GM18505 (cell line): ENCODE measurements at regions not wholly inside any gene's neighbourhood (a gene's known extent, or its start where the extent isn't known, plus 50 kb on each side); places are given as distances from the start of the nearest gene placed in this dataset.
"Not testable (repeated sequence)": the region's sequence is repeated elsewhere in the genome, so short reads cannot be mapped to it uniquely, and the experiment has no call there.

ENCODE experiments used
- ATAC-seq: cut with Tn5 transposase; IDR thresholded peaks from one replicate; pipeline ENCODE4 v1.9.1; 2021; ENCODE audit not compliant: unreplicated experiment
- POLR2A ChIP-seq: IDR thresholded peaks from 4 replicates; pipeline ENCODE4 v1.6.1; 2011; ENCODE audit warnings: borderline replicate concordance; ENCODE audit not compliant: insufficient read depth, insufficient read length; ENCODE audit errors: extremely low read depth

DNA sequence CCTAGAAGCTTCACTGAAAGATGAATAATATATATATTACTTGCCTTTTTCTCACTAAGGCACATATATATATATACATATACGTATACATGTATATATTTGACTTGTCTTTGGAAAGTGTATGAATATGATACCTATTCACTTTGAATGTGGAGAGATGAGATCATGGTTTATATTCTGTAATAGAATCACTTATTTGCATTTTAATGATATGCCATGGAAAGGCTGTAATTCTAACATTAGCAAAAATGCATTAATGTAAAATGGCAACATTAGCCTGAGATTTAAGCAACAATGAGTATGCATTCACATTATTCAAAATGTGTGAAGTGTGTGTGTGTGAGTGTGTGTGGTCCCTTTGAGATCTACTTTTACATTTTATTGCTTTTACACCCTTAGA is 54.5 kb upstream of the PRKD1 start:
- no peak for TF ChIP-seq POLR2A

DNA sequence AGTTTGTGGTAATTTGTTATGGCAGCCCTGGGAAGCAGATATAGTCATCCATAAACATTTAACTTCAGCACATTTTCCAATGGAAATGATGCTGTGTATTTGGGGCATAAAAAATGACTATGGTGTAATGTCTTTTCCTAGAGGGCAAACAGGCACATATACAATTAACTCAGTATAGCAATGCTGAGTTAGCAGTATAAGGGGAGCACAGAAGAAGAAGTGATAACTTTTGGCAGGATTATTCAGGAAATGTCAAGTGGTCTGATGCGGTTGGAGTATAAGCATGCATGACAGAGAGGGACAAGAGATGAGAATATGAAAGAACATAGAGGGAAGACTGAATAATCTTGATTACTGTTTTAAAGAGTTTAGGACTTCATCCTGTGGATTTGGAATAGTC is 55.3 kb upstream of the PRKD1 start:
- no peak for TF ChIP-seq POLR2A

More for the DNA sequence above, 54.5 kb upstream of the PRKD1 start:
- ATAC-seq: no peak

DNA sequence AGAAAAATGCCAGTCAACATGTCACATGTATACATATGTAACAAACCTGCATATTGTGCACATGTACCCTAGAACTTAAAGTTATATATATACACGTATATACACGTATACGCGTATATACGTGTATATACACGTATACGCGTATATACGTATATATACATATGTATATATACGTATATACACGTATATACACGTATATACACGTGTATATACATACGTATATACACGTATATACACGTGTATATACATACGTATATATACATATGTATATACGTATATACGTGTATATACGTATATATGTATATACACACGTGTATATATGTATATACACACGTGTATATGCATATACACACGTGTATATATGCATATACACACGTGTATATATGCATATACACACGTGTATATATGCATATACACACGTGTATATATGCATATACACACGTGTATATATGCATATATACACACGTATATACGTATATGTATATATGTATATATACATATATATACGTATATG is 62.8 kb upstream of the PRKD1 start:
- ATAC-seq: not testable (repeated sequence)

More for the DNA sequence above, 55.3 kb upstream of the PRKD1 start:
- no peak for ATAC-seq

DNA sequence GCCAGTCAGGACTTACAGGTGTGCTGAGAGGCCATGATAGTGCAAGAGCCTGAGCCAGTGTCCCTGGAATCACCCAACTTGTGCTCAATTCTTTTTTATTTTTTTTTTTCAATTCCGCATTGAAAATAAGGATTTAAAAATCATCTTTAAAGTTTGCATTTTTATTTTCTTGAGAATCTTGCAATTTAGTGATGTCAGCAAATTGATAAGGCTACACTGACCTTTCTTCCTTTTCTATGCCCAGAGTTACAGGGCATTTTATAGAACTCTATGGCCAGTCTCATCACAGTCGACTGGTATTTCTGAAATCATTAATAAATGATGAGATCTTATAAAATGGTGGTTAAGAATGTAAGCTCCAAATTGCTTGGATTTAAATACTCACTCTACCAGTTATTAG is 63.3 kb upstream of the PRKD1 start:
- no peak for TF ChIP-seq POLR2A
- no peak for ATAC-seq

DNA sequence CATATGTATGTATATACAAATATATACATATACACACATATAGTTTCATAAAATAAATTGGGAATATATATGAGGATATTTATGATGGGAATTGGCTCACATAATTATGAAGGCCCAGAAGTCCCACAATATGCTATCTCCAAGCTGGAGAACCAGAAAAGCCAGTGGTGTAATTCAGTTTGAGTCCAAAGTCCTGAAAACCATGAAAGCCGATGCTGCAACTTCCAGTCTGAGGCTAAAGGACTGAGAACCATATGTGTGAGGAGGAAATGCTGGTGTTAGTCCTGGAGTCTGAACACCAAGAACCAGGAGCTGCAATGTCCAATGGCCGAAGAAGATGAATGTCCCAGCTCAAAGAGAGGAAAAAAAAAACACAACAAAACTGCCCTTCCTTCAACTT is 65.5 kb upstream of the PRKD1 start:
- no peak for ATAC-seq
- no peak for TF ChIP-seq POLR2A

DNA sequence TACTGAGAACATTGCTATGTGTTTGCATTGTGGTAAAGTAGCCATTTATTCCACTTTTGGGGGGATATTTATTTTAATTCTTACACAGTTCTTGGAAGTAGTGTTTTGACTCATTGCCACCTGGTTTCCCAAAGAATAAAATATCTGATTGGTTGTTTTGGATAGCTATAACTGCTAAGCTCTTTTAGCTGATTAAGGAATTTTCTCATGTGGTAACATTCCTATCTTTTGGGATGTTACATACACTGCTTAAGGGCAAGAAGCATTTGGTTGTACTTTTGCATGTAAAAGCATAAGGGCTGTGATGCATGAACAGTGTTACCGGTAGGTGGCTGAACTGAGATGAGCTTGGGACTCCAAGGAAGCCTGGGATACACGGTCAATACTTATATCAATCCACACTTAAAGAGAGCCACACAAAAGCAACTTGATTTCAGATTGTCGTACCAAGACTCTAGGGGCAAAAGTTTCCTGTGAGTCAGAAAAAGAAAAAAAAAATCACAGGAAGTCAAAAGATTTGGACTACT is 71.4 kb upstream of the PRKD1 start:
- no peak for TF ChIP-seq POLR2A
- no peak for ATAC-seq

DNA sequence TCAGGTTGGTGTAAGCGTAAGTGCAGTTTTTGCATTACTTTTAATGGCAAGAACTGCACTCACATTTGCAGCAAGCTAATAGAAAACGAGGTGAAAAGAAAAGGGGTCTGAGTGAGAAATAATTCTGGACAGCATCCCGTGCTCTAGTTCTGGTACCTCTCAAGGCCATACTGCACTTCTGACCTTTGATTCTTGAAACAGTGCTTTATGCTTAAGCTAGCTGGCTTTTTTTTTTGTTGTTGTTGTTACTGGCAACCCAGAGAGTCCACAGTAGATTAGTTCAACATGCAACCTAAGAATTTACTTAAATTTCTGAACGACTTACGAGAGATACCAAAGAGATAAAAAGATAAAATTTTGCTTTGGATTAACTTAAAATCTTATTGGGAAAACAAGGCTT is 75.2 kb upstream of the PRKD1 start:
- no peak for ATAC-seq
- no peak for TF ChIP-seq POLR2A

DNA sequence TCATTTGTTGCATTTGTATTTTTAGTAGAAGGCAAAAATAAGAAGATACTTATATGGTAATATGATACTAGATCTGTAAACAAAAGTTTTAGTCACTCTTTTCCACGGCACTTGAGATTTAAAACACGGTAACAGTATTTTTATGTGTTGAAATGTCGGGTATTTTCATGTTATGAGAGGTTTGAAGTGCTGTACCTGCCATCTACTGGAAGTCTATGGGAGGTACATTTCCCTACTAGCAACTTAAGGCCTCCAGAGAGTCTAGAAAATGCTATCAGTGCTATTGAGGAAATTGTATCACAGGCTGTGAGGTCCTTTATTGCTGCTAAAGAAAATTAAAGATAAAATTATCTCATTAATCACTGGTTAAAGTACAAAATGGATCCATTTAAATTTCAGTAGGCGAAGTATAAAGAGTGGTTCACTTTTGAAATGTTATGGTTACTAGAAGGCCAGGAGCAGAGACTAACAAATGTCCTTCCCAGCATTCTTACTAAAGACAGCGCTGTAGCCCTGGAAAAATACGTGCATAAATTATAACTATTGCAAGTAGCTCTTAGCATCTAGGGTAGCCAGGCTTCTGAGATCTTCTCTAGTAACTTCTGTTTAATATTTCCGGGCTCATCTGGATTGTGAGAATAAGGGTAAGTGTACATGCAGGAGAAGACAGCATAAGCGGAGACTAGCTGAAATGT is 77.6 kb upstream of the PRKD1 start:
- ATAC-seq: no peak

DNA sequence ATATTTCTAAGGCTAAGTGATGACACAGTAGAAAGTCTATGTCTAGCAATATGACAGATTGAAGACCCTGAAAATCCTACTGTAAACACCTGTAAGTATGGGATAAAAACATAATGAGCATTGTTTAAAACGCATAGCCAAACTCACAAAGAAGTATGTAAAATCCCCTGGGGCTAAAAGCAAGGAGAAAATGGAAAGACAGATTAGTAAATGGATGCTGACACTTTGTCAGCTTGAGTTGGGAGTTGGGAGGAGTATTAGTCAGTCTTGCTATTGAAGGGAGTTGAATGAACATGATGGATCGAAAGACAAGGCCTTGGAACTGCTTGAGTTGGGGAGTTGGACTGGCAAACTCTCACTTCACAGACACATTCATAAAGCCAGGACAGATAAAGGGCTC is 79.0 kb upstream of the PRKD1 start:
- no peak for TF ChIP-seq POLR2A
- ATAC-seq: no peak

More for the DNA sequence above, 77.6 kb upstream of the PRKD1 start:
- TF ChIP-seq POLR2A: no peak

DNA sequence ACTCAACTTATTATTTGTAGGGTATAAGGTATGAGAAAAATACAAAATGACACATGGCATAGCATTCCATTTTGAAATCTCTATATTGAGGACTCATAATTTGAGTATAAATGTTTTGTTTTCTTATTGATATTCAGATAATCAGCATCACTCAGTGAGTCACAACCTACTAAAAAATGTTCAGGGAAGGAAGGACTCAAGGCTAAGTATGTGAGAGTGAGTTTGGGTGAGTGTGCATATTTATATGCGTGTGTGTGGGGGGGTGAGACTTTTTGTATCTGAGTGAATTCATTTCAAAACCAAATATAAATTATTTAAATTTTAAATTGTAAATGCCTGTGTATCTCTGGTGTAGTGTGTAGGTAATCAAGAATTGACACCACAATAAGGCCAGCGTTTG is 87.8 kb upstream of the PRKD1 start:
- ATAC-seq: no peak
- TF ChIP-seq POLR2A: no peak

DNA sequence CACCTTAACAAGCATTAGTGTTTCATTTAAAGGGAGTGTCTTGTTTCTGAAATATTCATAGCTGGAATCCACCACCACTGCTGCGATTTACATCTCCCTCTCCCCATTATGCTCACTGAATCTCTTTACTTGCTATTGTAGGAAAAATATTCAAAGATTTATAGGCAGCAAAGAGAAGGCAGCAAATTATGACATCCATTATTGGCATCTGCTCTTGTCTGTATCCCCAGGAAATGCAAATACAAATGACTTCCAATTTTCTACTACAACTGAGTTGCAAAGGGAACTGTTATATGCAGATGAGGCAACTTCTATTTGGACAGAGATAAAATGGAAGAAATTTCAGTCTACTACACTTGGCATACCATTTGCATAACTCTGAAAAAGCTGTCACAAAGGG is 88.4 kb upstream of the PRKD1 start:
- no peak for TF ChIP-seq POLR2A
- no peak for ATAC-seq

DNA sequence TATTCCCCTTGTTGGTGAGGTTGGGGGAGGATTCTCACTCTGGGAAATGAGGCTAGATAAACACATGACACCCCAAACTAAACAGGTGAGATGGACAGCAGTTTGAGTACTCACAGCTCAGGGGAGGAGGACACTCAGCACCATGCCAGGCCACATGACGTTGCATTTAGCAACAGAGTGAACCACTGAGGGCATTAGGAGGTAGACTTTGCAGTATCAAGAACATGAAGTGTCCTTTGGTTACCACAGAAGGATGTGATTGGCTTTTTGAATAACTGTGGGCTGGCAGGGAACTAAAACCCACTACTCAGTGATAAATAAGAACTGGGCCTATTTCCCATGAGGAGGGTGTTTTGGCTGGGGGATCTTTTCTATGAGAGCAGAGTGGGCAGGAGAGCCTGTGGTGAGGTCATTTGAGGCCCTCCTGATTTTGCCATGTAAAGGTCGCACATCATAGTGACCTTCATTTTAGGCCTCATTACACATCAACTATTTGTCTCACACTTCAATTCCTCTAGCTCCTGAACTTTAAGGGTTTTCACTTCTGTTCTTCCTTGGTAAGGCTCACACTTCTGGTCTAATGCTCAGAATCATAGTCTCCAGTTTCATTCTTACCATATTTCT is 89.8 kb upstream of the PRKD1 start:
- ATAC-seq: no peak
- TF ChIP-seq POLR2A: no peak

DNA sequence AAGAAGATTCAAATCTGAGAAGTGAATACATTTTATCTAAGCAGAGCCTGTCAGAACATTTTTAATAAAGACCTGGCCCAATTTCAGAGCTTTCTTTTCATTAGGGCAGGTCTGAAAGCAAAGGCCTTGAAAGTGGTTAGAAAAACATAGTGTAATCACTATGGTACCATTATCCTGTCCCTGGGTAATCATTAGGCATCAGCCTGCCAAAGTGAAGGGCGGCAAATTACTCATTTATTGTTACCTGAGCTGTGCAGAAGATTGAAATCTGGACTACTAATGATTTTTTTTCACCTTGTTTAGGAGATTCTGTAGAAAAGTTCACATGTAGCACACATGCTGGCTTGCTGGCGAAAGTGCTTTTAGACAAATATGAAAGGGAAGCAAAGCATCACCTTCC is 92.6 kb upstream of the PRKD1 start:
- no peak for TF ChIP-seq POLR2A
- no peak for ATAC-seq

DNA sequence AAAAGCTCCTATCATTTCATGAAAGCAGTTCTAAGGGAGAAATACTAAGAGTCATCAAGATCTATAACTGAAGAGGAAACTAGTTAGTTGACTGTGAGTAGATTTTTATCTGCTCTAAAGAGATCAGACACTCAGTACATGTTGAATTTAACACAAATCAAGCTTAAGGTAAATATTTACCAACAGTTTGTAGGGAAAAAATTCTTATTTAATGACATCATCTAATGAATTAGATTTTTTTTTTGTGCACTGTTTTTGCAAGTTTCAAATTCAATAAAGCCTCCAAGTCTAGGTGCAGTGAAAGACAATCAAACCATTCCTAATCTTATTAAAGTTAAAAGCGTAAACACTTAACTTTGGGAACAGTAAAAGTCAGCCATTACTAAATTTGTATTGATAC is 93.0 kb upstream of the PRKD1 start:
- ATAC-seq: no peak
- TF ChIP-seq POLR2A: no peak

DNA sequence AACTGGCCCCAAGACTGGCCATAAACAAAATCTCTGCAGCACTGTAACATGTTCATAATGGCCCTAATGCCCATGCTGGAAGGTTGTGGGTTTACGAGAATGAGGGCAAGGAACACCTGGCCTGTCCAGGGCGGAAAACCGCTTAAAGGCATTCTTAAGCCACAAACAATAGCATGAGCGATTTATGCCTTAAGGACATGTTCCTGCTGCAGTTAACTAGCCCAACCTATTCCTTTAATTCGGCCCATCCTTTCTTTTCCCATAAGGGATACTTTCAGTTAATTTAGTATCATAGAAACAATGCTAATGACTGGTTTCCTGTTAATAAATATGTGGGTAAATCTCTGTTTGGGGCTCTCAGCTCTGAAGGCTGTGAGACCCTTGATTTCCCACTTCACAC is 95.7 kb upstream of the PRKD1 start:
- not testable (repeated sequence) for ATAC-seq
